Psoas muscle (tissue), 7 donors: ENCODE measurements at regions not wholly inside any gene's neighbourhood (a gene's known extent, or its start where the extent isn't known, plus 50 kb on each side); places are given as distances from the start of the nearest gene placed in this dataset.
"Not testable (repeated sequence)": the region's sequence is repeated elsewhere in the genome, so short reads cannot be mapped to it uniquely, and the experiment has no call there.

ENCODE experiments used
- ATAC-seq, 4 donors: fragments of 200-7000 bp; cut with Tn5 transposase; one replicate each; pipeline ENCODE4 v1.9.1; 2020; ENCODE audit warnings: moderate library complexity in 3 of 4, mild to moderate bottlenecking in 2 of 4
- DNase-seq, 2 donors: peaks; one replicate each; pipeline ENCODE4 v3.0.0-alpha.2; 2020
- H3K27ac ChIP-seq: fragments of 200-600 bp; one replicate; pipeline ENCODE4 v1.8.0; 2022
- H3K27me3 ChIP-seq, 3 donors: fragments of 200-600 bp in 1 of 3; one replicate each; pipeline versions ENCODE4 v1.6.1 to v1.8.0; 2013 to 2022; ENCODE audit warnings: low read length in 2 of 3, mild to moderate bottlenecking in 2 of 3, moderate library complexity in 1 of 3; ENCODE audit not compliant: insufficient read depth in 3 of 3
- H3K36me3 ChIP-seq, 2 donors: fragments of 200-600 bp in 1 of 2; one replicate each; pipeline versions ENCODE4 v1.6.1 to v1.8.0; 2013 to 2022; ENCODE audit warnings: low read depth in 1 of 2, mild to moderate bottlenecking in 1 of 2, moderate library complexity in 1 of 2; ENCODE audit not compliant: insufficient read depth in 1 of 2
- H3K4me1 ChIP-seq: fragments of 200-600 bp; one replicate; pipeline ENCODE4 v1.8.0; 2022
- H3K4me3 ChIP-seq: fragments of 200-600 bp; one replicate; pipeline ENCODE4 v1.8.0; 2022; ENCODE audit warnings: mild to moderate bottlenecking
- H3K9me3 ChIP-seq: fragments of 200-600 bp; one replicate; pipeline ENCODE4 v1.8.0; 2022
- CTCF ChIP-seq: fragments of 200-600 bp; IDR thresholded peaks from one replicate; pipeline ENCODE4 v1.8.0; 2022; ENCODE audit warnings: antibody characterized with exemption
- WGBS, 3 donors: extraction: QIAGEN DNeasy Blood & Tissue Kit; methylation state at CpG; one replicate each; pipeline versions ENCODE4 v1.1.6 to v1.1.7; 2013; 5-methylcytosine and 5-hydroxymethylcytosine counted together
- intact Hi-C, 2 donors: fragments of 100-400 bp; cut with DNase I; formaldehyde crosslinking; loops; one replicate each; pipeline versions ENCODE4 v1.11.0 to v1.14.2; 2022
- donor health status: healthy with polysubstance abuse.
- donor health status: DM: no; HTN: no; CAD: no; lungs with moderate emphysema.
- donor health status: Bipolar disorder and iron deficiency.
- donor health status: healthy.
- donor health status: DM: yes; HTN: yes; CAD: no.
- donor health status: DM: no; HTN: no; CAD: no.
- donor health status: DM: yes; HTN: yes; CAD: no.

- ATAC-seq (no peak), DNase-seq (no peak)
- intact Hi-C loops = no loop called here
- no peak for TF ChIP-seq CTCF
- H3K9me3 ChIP-seq = no peaks in the 10 kb centered on the region
- no peaks in the 10 kb centered on the region for H3K27me3 ChIP-seq
- no peak overlapping the region for H3K4me3 ChIP-seq
- 40 to 88% (median 70%) methylated on average over 2 of the region's 2 CpGs for WGBS, 3 donors
- H3K4me1 ChIP-seq = no peaks in the 10 kb centered on the region
- H3K36me3 ChIP-seq = no peaks in the 10 kb centered on the region
- H3K27ac ChIP-seq = no peak overlapping the region
Observed at GRCh38 chr1:199474738-199475137, 552.8 kb upstream of the NR5A2 start.

GRCh38 chr1:199482426-199482825 lies 545.1 kb upstream of the NR5A2 start:
- 84 to 90% (median 85%) methylated on average over 4 of the region's 4 CpGs for WGBS, 3 donors
- DNase-seq (no peak), ATAC-seq (no peak)
- no peak for TF ChIP-seq CTCF
- intact Hi-C loops = no loop called here
- no peak overlapping the region for H3K27ac ChIP-seq
- no peak overlapping the region for H3K4me3 ChIP-seq
- no peaks in the 10 kb centered on the region for H3K9me3 ChIP-seq
- H3K27me3 ChIP-seq = no peaks in the 10 kb centered on the region
- no peaks in the 10 kb centered on the region for H3K4me1 ChIP-seq
- H3K36me3 ChIP-seq = no peaks in the 10 kb centered on the region

GRCh38 chr1:199489594-199489993 lies 537.9 kb upstream of the NR5A2 start:
- intact Hi-C loops = no loop called here
- Histone ChIP-seq H3K4me3 (no peak overlapping the region), H3K36me3 (no peaks in the 10 kb centered on the region), H3K9me3 (peaks cover 4% of the 10 kb centered on the region), H3K27ac (no peak overlapping the region), H3K27me3 (no peaks in the 10 kb centered on the region), H3K4me1 (no peaks in the 10 kb centered on the region)
- no peak for TF ChIP-seq CTCF
- DNase-seq (no peak), ATAC-seq (no peak)
- 62 to 72% (median 70%) methylated on average over 3 of the region's 3 CpGs for WGBS, 3 donors

GRCh38 chr1:199490769-199491527 lies 536.6 kb upstream of the NR5A2 start:
- no peak overlapping the region for H3K4me3 ChIP-seq
- H3K27me3 ChIP-seq = no peaks in the 10 kb centered on the region
- H3K9me3 ChIP-seq = peaks cover 4% of the 10 kb centered on the region
- no peaks in the 10 kb centered on the region for H3K4me1 ChIP-seq
- no peaks in the 10 kb centered on the region for H3K36me3 ChIP-seq
- TF ChIP-seq CTCF = no peak
- no peak for DNase-seq
- no peak for ATAC-seq
- WGBS, 3 donors = 76 to 87% (median 82%) methylated on average over 2 of the region's 2 CpGs
- no peak overlapping the region for H3K27ac ChIP-seq
- intact Hi-C loops = no loop called here

- Histone ChIP-seq H3K27ac (no peak overlapping the region), H3K9me3 (peaks cover 4% of the 10 kb centered on the region), H3K36me3 (no peaks in the 10 kb centered on the region), H3K4me3 (no peak overlapping the region), H3K27me3 (no peaks in the 10 kb centered on the region), H3K4me1 (no peaks in the 10 kb centered on the region)
- no peak for DNase-seq
- intact Hi-C loops = no loop called here
- TF ChIP-seq CTCF = no peak
- ATAC-seq = no peak
- 90 to 95% (median 93%) methylated on average over 3 of the region's 3 CpGs for WGBS, 3 donors
Observed at GRCh38 chr1:199495432-199495831, 532.1 kb upstream of the NR5A2 start.

GRCh38 chr1:199498802-199499201 lies 528.7 kb upstream of the NR5A2 start:
- H3K4me1 ChIP-seq, H3K36me3 ChIP-seq, H3K9me3 ChIP-seq, H3K27me3 ChIP-seq, ATAC-seq, H3K4me3 ChIP-seq, H3K27ac ChIP-seq, intact Hi-C loops, DNase-seq: not testable (repeated sequence)
- 75 to 100% (median 94%) methylated on average over 1 of the region's 1 CpG for WGBS, 3 donors
